ENCODE measurements at regions not wholly inside any gene's neighbourhood (a gene's known extent, or its start where the extent isn't known, plus 50 kb on each side); places are given as distances from the start of the nearest gene placed in this dataset.
"Not testable (repeated sequence)": the region's sequence is repeated elsewhere in the genome, so short reads cannot be mapped to it uniquely, and the experiment has no call there.

- DNase-seq: peak; percentile 60
Measured at GRCh38 chr4:101730291-101731117, 60.0 kb upstream of the BANK1 start.

- DNase-seq: no peak
Measured at GRCh38 chr4:101727238-101727637, 63.3 kb upstream of the BANK1 start.

GRCh38 chr4:101724093-101724492 is 66.4 kb upstream of the BANK1 start:
- no peak for DNase-seq

GRCh38 chr4:101718810-101719209 is 71.7 kb upstream of the BANK1 start:
- no peak for DNase-seq

GRCh38 chr4:101711590-101712260 is 78.8 kb upstream of the BANK1 start:
- DNase-seq: no peak

GRCh38 chr4:101710806-101711205 is 79.7 kb upstream of the BANK1 start:
- no peak for DNase-seq

GRCh38 chr4:101708293-101709039 is 82.1 kb upstream of the BANK1 start:
- DNase-seq: no peak

- DNase-seq: no peak
Measured at GRCh38 chr4:101707596-101707995, 82.9 kb upstream of the BANK1 start.

GRCh38 chr4:101706535-101707057 is 83.9 kb upstream of the BANK1 start:
- no peak for DNase-seq

GRCh38 chr4:101701551-101701950 is 89.0 kb upstream of the BANK1 start:
- no peak for DNase-seq

- no peak for DNase-seq
Measured at GRCh38 chr4:101699441-101700124, 90.9 kb upstream of the BANK1 start.

- no peak for DNase-seq
Measured at GRCh38 chr4:101697266-101697665, 93.3 kb upstream of the BANK1 start.

GRCh38 chr4:101696276-101697010 is 94.1 kb upstream of the BANK1 start:
- no peak for DNase-seq

GRCh38 chr4:101695176-101695575 is 95.4 kb upstream of the BANK1 start:
- DNase-seq: peak; percentile 29

GRCh38 chr4:101694403-101694802 is 96.1 kb upstream of the BANK1 start:
- DNase-seq: not testable (repeated sequence)

- DNase-seq: no peak
Measured at GRCh38 chr4:101693842-101694398, 96.6 kb upstream of the BANK1 start.

GRCh38 chr4:101689220-101689619 is 101.3 kb upstream of the BANK1 start:
- DNase-seq: no peak

GRCh38 chr4:101685126-101685525 is 105.4 kb upstream of the BANK1 start:
- DNase-seq: no peak

- DNase-seq: no peak
Measured at GRCh38 chr4:101682946-101683345, 107.6 kb upstream of the BANK1 start.

GRCh38 chr4:101678180-101678579 is 112.3 kb upstream of the BANK1 start:
- DNase-seq: no peak

- no peak for DNase-seq
Measured at GRCh38 chr4:101670897-101671296, 119.6 kb upstream of the BANK1 start.

GRCh38 chr4:101670370-101670769 is 120.2 kb upstream of the BANK1 start:
- DNase-seq: no peak
